GM12873 (cell line): ENCODE measurements at regions not wholly inside any gene's neighbourhood (a gene's known extent, or its start where the extent isn't known, plus 50 kb on each side); places are given as distances from the start of the nearest gene placed in this dataset.

Source experiments
- CTCF ChIP-seq: IDR thresholded peaks from 2 replicates; pipeline ENCODE4 v1.5.1; 2012; ENCODE audit warnings: low read depth, mild to moderate bottlenecking, moderate library complexity, low read length, control low read depth; ENCODE audit not compliant: insufficient read depth; ENCODE audit errors: missing control alignments

GRCh38 chr9:88786291-88787079 is 204.8 kb upstream of the S1PR3 start:
- no peak for TF ChIP-seq CTCF

DNA sequence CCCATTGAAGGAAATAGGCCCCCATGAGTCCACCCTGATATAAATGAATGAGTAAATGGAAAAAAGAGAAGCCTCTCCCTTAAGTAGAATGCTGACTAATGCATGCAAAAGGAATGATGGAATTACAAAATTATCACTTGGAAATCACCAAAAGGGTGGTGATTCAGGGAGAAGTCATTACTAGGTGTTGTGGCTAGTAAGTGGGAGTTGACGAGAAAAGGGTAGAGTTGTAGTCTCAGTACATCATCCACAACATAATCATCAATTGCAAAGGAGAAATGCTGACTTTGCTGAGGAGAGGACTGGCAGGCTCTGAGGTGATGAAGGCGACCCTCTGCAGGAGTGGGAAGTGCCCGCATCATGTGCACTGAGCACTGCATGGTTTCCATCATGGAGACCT is 201.5 kb upstream of the S1PR3 start:
- no peak for TF ChIP-seq CTCF

DNA sequence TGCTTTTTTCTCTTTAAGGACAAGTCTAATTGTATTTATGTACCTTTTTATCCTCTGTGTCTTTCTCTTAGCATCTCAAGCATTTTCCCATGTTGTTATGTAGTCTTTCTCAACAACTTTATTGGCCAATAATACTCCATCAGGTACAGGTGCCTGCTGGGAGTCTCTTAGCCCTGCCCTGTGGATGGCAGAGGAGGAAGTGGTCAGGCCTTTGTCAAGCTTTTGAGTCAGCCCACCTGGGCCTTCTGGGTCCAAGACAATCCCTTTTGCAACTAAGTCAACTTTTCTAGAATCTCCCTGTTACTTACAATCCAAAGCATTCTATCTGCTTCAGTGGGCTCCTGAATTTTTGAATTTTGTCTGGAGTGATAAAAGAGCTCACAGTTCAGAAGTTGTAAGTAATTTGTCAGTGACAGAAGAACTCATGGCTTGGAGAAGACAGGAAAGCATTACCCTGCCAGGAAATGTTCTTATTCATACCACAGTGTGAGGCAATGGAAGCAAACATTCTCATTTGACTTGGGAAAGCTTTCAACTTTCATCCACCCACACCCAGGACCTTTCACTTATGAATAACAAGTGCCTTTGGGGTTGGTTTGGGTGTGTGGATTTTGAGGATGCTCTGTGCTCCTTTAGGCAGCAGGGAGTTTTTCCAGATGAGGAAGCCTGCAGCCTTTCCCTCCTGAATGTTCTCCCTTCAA is 200.0 kb upstream of the S1PR3 start:
- TF ChIP-seq CTCF: no peak

- no peak for TF ChIP-seq CTCF
Observed at GRCh38 chr9:88792502-88792901, 198.8 kb upstream of the S1PR3 start.

DNA sequence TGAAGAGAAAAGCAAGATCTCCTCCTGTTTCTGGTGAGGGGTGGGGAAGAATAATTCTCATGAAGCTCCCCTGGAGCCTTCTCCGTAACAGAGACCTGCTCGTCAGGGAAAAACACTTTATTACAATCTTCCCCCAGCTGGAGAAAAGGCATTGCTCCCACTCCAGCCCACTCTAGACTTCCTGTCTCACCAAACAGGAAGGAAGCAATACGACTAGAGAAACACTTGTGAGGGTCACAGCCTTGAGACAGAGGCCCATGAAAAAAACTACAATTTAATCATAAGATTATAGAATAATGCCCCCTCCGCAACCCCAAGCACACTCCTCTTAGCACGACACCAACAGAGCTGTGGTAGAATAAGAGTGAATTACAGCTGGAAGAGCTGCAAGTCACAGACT is 197.2 kb upstream of the S1PR3 start:
- TF ChIP-seq CTCF: no peak

- no peak for TF ChIP-seq CTCF
Observed at GRCh38 chr9:88796947-88797346, 194.3 kb upstream of the S1PR3 start.

DNA sequence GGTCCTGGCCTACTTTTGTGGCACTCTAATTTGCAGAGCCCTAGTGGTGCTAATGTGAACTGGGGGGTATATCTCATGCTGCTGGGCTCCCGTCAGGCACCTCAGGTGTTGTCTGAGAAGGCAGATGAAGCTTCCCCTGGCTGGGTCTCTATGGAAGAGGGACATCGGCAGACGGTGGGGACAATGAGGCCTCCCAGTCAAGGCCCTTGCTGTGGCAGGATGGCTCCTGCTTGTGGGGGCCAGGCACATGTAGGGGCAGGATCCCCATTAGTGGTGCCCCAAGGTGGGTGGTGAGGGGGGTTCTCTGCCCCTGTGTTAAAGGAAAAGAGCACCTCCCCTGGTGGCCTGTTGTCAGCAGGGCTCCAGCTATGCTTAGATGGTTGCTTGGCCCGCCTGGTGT is 192.8 kb upstream of the S1PR3 start:
- no peak for TF ChIP-seq CTCF
